GM08714 (cell line): ENCODE measurements at regions not wholly inside any gene's neighbourhood (a gene's known extent, or its start where the extent isn't known, plus 50 kb on each side); places are given as distances from the start of the nearest gene placed in this dataset.

Experiments used
- H3K4me3 ChIP-seq: fragments of 200-500 bp; sonication (Bioruptor generic); 2 replicates; pipeline ENCODE4 v1.5.1; 2014; ENCODE audit warnings: mild to moderate bottlenecking, low read length, inconsistent platforms
- ZNF274 ChIP-seq: IDR thresholded peaks from 2 replicates; pipeline ENCODE4 v1.6.1; 2012; ENCODE audit warnings: mild to moderate bottlenecking, low read depth, low read length

- no peak for TF ChIP-seq ZNF274
- H3K4me3 ChIP-seq, result no peak overlapping the region
These were observed 613.1 kb upstream of the PTGER4 start for GRCh38 chr5:40066616-40067015.

GRCh38 chr5:40052808-40053207, 626.9 kb upstream of the PTGER4 start:
- no peak overlapping the region for H3K4me3 ChIP-seq
- TF ChIP-seq ZNF274, result no peak

- no peak overlapping the region for H3K4me3 ChIP-seq
- no peak for TF ChIP-seq ZNF274
These were observed 622.0 kb upstream of the DAB2 start for GRCh38 chr5:40046792-40047191.

GRCh38 chr5:40045429-40045828, 620.6 kb upstream of the DAB2 start:
- no peak for TF ChIP-seq ZNF274
- H3K4me3 ChIP-seq, result no peak overlapping the region

- H3K4me3 ChIP-seq, result no peak overlapping the region
- no peak for TF ChIP-seq ZNF274
These were observed 619.1 kb upstream of the DAB2 start for GRCh38 chr5:40043916-40044315.

- no peak overlapping the region for H3K4me3 ChIP-seq
- no peak for TF ChIP-seq ZNF274
These were observed 616.7 kb upstream of the DAB2 start for GRCh38 chr5:40041452-40041851.

GRCh38 chr5:40037713-40038112, 612.9 kb upstream of the DAB2 start:
- TF ChIP-seq ZNF274, result no peak
- H3K4me3 ChIP-seq, result no peak overlapping the region

GRCh38 chr5:40034441-40034840, 609.7 kb upstream of the DAB2 start:
- no peak overlapping the region for H3K4me3 ChIP-seq
- TF ChIP-seq ZNF274, result no peak

GRCh38 chr5:40033411-40033810, 608.6 kb upstream of the DAB2 start:
- H3K4me3 ChIP-seq, result no peak overlapping the region

GRCh38 chr5:40033009-40033408, 608.2 kb upstream of the DAB2 start:
- no peak for TF ChIP-seq ZNF274
- H3K4me3 ChIP-seq, result no peak overlapping the region

More at GRCh38 chr5:40033411-40033810, 608.6 kb upstream of the DAB2 start:
- no peak for TF ChIP-seq ZNF274

GRCh38 chr5:40030661-40031060, 605.9 kb upstream of the DAB2 start:
- TF ChIP-seq ZNF274, result no peak
- no peak overlapping the region for H3K4me3 ChIP-seq

- H3K4me3 ChIP-seq, result no peak overlapping the region
- no peak for TF ChIP-seq ZNF274
These were observed 605.1 kb upstream of the DAB2 start for GRCh38 chr5:40029711-40030495.

GRCh38 chr5:40027400-40027799, 602.6 kb upstream of the DAB2 start:
- no peak overlapping the region for H3K4me3 ChIP-seq
- no peak for TF ChIP-seq ZNF274

- TF ChIP-seq ZNF274, result no peak
- no peak overlapping the region for H3K4me3 ChIP-seq
These were observed 600.8 kb upstream of the DAB2 start for GRCh38 chr5:40025586-40025985.

- no peak for TF ChIP-seq ZNF274
- H3K4me3 ChIP-seq, result no peak overlapping the region
These were observed 597.3 kb upstream of the DAB2 start for GRCh38 chr5:40022057-40022456.

- TF ChIP-seq ZNF274, result no peak
- no peak overlapping the region for H3K4me3 ChIP-seq
These were observed 596.2 kb upstream of the DAB2 start for GRCh38 chr5:40021007-40021406.

GRCh38 chr5:40017918-40018317, 593.1 kb upstream of the DAB2 start:
- TF ChIP-seq ZNF274, result no peak
- no peak overlapping the region for H3K4me3 ChIP-seq
